ENCODE measurements at regions not wholly inside any gene's neighbourhood (a gene's known extent, or its start where the extent isn't known, plus 50 kb on each side); places are given as distances from the start of the nearest gene placed in this dataset.

DNA sequence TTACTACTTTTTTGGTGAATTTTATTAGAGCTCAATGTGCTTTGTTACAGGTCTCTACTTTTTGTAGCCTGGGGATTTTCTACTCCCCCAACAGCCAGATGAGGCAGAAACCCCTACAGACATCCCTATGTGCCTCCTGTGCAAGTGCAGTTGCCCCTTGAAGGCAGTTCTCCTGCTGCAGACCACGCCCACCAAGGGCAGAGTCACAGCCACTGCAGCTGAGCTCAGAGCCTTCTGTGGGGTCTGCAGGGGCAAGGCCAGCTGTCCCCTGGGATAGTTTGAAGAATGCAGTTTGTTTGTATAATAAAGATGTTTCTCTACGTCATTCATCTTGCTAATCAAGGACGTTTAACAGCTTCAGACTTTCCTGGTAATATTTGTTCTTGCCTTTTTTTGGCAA is 76.8 kb downstream of the NPAP1 start:
- Histone ChIP-seq H3K4me3 (replicated peaks; ENCODE audit: low read depth, low read length) (no peak overlapping the region), H3K27me3 (replicated peaks; ENCODE audit: control insufficient read depth, insufficient read depth, low read length) (no peaks in the 10 kb centered on the region), H3K36me3 (ENCODE audit: control insufficient read depth, insufficient read depth, low read length) (no peaks in the 10 kb centered on the region)
- TF ChIP-seq, protein P1, sequence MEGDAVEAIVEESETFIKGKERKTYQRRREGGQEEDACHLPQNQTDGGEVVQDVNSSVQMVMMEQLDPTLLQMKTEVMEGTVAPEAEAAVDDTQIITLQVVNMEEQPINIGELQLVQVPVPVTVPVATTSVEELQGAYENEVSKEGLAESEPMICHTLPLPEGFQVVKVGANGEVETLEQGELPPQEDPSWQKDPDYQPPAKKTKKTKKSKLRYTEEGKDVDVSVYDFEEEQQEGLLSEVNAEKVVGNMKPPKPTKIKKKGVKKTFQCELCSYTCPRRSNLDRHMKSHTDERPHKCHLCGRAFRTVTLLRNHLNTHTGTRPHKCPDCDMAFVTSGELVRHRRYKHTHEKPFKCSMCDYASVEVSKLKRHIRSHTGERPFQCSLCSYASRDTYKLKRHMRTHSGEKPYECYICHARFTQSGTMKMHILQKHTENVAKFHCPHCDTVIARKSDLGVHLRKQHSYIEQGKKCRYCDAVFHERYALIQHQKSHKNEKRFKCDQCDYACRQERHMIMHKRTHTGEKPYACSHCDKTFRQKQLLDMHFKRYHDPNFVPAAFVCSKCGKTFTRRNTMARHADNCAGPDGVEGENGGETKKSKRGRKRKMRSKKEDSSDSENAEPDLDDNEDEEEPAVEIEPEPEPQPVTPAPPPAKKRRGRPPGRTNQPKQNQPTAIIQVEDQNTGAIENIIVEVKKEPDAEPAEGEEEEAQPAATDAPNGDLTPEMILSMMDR (IDR thresholded peaks at IDR 0.05; ENCODE audit: insufficient read depth, low read length, poor library complexity, severe bottlenecking): no peak
- DNase-seq (ENCODE audit: extremely low read depth, insufficient read length): no peak

DNA sequence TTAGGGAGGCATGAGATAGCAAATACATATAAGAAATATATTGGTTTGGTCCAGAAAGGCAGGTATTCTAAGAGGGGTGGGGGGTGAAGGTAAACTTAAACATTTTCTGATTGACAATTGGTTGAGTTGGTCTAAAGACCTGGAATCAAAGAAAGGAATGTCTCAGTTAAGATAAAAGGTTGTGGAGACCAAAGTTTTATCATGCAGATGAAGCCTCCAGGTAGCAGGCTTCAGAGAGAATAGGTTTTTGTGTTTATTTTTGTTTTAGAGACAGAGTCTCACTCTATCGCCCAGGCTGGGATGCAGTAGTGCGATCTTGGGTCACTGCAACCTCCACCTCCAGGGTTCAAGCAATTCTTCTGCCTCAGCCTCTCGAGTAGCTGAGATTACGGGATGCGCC is 80.5 kb downstream of the NPAP1 start:
- H3K27me3 ChIP-seq (replicated peaks; ENCODE audit: control insufficient read depth, insufficient read depth, low read length): no peaks in the 10 kb centered on the region
- H3K4me3 ChIP-seq (replicated peaks; ENCODE audit: low read depth, low read length): no peak overlapping the region
- no peak for DNase-seq (ENCODE audit: extremely low read depth, insufficient read length)
- no peaks in the 10 kb centered on the region for H3K36me3 ChIP-seq (ENCODE audit: control insufficient read depth, insufficient read depth, low read length)
- TF ChIP-seq, protein P1 (IDR thresholded peaks at IDR 0.05; ENCODE audit: insufficient read depth, low read length, poor library complexity, severe bottlenecking): no peak

DNA sequence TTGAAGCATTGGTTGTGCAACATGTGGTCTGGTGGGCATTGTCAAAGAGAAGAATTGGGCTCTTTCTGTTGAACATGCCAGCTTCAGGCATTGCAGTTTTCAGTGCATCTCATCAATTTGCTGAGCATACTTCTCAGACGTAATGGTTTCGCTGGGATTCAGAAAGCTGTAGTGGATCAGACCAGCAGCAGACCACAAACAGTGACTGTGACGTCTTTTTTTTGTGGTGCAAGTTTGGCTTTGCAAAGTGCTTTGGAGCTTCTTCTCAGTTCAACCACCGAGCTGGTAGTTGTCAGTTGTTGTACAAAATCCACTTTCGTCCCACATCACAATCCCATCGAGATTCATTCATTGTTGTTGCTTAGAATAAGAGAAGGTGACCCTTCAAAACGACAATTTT is 84.5 kb downstream of the NPAP1 start:
- TF ChIP-seq, protein P1 (IDR thresholded peaks at IDR 0.05; ENCODE audit: insufficient read depth, low read length, poor library complexity, severe bottlenecking): no peak
- no peak overlapping the region for H3K4me3 ChIP-seq (replicated peaks; ENCODE audit: low read depth, low read length)
- H3K36me3 ChIP-seq (ENCODE audit: control insufficient read depth, insufficient read depth, low read length): no peaks in the 10 kb centered on the region
- DNase-seq (ENCODE audit: extremely low read depth, insufficient read length): no peak
- H3K27me3 ChIP-seq (replicated peaks; ENCODE audit: control insufficient read depth, insufficient read depth, low read length): no peaks in the 10 kb centered on the region

DNA sequence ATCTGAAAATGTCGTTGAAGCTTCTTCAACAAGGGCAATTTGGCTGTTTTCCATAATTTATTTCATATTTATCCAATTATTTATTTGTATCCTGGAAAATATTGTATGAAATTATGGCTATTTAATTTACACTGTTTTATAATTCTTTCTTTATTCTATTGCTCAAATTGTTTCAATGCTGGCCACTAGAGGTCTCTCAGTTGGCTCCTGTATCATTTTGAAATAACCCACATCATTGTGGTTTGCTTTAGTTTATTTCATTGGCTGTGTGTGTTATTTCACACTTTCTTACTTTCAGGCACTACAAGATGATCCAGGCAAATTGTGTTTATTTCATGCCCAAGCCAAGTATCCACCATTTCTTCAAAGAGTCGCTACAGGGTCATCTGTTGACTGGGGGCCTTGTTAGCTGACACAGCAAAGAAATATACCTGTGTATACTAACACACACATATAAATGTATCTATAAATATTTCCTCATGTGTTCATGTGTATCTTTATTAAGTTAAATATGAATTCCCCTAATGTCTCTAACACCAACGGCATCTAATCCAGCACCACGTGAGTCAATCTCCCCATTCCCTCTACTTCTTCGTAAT is 86.2 kb downstream of the NPAP1 start:
- TF ChIP-seq, protein P1 (IDR thresholded peaks at IDR 0.05; ENCODE audit: insufficient read depth, low read length, poor library complexity, severe bottlenecking): peak; percentile 31
- Histone ChIP-seq H3K4me3 (replicated peaks; ENCODE audit: low read depth, low read length) (no peak overlapping the region), H3K27me3 (replicated peaks; ENCODE audit: control insufficient read depth, insufficient read depth, low read length) (no peaks in the 10 kb centered on the region), H3K36me3 (ENCODE audit: control insufficient read depth, insufficient read depth, low read length) (no peaks in the 10 kb centered on the region)
- no peak for DNase-seq (ENCODE audit: extremely low read depth, insufficient read length)

DNA sequence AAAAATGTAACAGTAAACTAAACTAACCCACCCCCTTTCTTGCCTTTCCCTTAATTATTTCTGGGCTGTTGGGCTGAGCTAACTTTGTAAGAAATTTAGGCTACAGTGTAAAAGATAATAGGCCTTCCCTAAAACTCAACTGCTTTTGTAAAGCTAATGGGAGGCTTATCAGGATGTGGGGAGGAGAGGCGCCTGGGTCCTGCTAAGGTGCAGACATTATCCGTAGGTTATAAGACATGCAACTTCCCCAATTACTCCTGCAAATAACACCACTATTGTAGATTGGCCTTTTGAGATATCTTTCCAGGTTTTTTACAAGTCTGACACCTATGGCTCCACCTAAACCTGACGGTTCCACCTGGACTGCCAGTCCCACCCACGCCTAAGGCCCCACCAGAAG is 88.3 kb downstream of the NPAP1 start:
- no peak for DNase-seq (ENCODE audit: extremely low read depth, insufficient read length)
- Histone ChIP-seq H3K27me3 (replicated peaks; ENCODE audit: control insufficient read depth, insufficient read depth, low read length) (no peaks in the 10 kb centered on the region), H3K36me3 (ENCODE audit: control insufficient read depth, insufficient read depth, low read length) (no peaks in the 10 kb centered on the region), H3K4me3 (replicated peaks; ENCODE audit: low read depth, low read length) (no peak overlapping the region)
- TF ChIP-seq, protein P1 (IDR thresholded peaks at IDR 0.05; ENCODE audit: insufficient read depth, low read length, poor library complexity, severe bottlenecking): no peak
